ENCODE measurements at regions not wholly inside any gene's neighbourhood (a gene's known extent, or its start where the extent isn't known, plus 50 kb on each side); places are given as distances from the start of the nearest gene placed in this dataset.

- TF ChIP-seq POLR2A (IDR thresholded peaks at IDR 0.05) (no peak), CTCF (IDR thresholded peaks at IDR 0.05) (no peak)
- 97% methylated on average over 13 of the region's 13 CpGs for WGBS, 2 donors
- H3K4me3 ChIP-seq (ENCODE audit: low read depth, poor library complexity, severe bottlenecking): no peak overlapping the region
- DNase-seq (ENCODE audit: low spot score in 2 of 2): no peak
- intact Hi-C loops (cut with DNase I; ENCODE audit: low total_unique reads): no loop called here
These were observed 52.2 kb upstream of the PRL start for GRCh38 chr6:22349051-22349450.

DNA sequence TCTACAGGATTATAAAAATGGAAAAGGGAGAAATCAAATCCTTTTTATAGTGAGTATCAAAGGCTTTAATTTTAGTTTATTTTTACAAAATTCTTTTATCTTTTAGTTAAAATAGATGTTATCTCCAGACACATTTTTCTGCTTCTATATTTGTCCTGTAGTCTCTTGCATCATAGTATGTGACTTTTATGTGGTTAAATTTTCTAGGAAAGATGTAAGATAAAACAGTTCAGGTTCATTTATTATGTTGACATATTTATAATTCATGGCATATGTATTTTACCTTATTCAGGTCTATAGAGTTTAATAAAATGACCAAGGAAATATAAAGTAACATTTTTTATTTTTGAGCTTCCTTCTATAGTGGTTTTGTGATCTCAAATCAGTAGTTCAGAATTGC lies 52.7 kb upstream of the PRL start:
- DNase-seq (ENCODE audit: low spot score in 2 of 2): no peak
- no peak overlapping the region for H3K4me3 ChIP-seq (ENCODE audit: low read depth, poor library complexity, severe bottlenecking)
- TF ChIP-seq CTCF (IDR thresholded peaks at IDR 0.05): no peak
- no peak for TF ChIP-seq POLR2A (IDR thresholded peaks at IDR 0.05)
- intact Hi-C loops (cut with DNase I; ENCODE audit: low total_unique reads): no loop called here

GRCh38 chr6:22350109-22350508 lies 53.3 kb upstream of the PRL start:
- 16 to 31% methylated on average over 1 of the region's 1 CpG for WGBS, 2 donors
- DNase-seq (ENCODE audit: low spot score in 2 of 2): no peak
- no peak for TF ChIP-seq CTCF (IDR thresholded peaks at IDR 0.05)
- TF ChIP-seq POLR2A (IDR thresholded peaks at IDR 0.05): no peak
- no peak overlapping the region for H3K4me3 ChIP-seq (ENCODE audit: low read depth, poor library complexity, severe bottlenecking)
- intact Hi-C loops (cut with DNase I; ENCODE audit: low total_unique reads): no loop called here

DNA sequence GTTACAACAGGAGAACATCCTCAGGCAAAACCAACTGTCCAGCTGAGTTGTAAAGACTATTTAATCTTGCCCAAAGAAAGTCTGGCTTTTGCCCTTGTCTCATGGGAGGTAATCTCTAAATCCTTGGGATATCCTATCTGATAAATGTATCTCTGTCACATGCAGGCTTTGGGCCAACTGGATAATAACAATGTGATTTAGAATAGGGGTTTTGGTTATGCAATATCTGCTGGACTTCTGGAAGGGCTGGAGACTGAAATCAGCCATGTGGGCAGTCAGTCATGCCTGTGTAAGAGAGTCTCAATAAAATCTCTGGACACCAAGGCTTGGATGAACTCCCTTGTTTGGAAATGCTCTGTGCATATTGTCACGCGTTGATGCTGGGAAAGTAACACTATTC lies 56.3 kb upstream of the PRL start:
- intact Hi-C loops (cut with DNase I; ENCODE audit: low total_unique reads): no loop called here
- WGBS, 2 donors: 81 to 96% methylated on average over 2 of the region's 2 CpGs
- DNase-seq (ENCODE audit: low spot score in 2 of 2): no peak
- no peak for TF ChIP-seq POLR2A (IDR thresholded peaks at IDR 0.05)
- TF ChIP-seq CTCF (IDR thresholded peaks at IDR 0.05): no peak
- H3K4me3 ChIP-seq (ENCODE audit: low read depth, poor library complexity, severe bottlenecking): no peak overlapping the region

GRCh38 chr6:22356362-22356940 lies 59.6 kb upstream of the PRL start:
- DNase-seq (ENCODE audit: low spot score in 2 of 2): no peak
- H3K4me3 ChIP-seq (ENCODE audit: low read depth, poor library complexity, severe bottlenecking): no peak overlapping the region
- intact Hi-C loops (cut with DNase I; ENCODE audit: low total_unique reads): no loop called here
- 79 to 96% methylated on average over 22 to 27 of the region's 28 CpGs for WGBS, 2 donors
- TF ChIP-seq POLR2A (IDR thresholded peaks at IDR 0.05) (no peak), CTCF (IDR thresholded peaks at IDR 0.05) (no peak)

DNA sequence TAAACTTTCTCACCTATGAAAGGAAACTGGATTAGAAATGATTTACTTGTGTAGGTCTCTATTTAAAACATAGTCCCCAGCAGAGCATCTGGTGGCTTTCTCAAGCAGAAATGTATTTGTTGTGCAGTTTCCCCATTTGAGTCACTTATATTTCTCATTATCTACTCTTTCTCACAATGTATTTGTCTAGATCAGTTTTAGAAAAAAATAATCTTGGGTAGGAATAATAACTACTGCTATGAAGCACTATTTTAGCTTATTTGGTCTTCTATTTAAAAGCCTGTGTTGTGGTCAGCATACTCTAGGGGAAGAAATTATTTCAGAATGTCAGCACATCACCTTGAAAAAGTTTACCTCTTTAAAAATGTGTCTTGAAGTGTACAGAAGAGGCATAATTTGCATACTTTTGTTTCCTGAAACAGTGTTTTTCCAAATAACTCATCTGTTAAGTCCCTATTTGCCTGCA lies 60.9 kb upstream of the PRL start:
- no peak for DNase-seq (ENCODE audit: low spot score in 2 of 2)
- intact Hi-C loops (cut with DNase I; ENCODE audit: low total_unique reads): no loop called here
- H3K4me3 ChIP-seq (ENCODE audit: low read depth, poor library complexity, severe bottlenecking): no peak overlapping the region
- no peak for TF ChIP-seq POLR2A (IDR thresholded peaks at IDR 0.05)
